ENCODE measurements at regions not wholly inside any gene's neighbourhood (a gene's known extent, or its start where the extent isn't known, plus 50 kb on each side); places are given as distances from the start of the nearest gene placed in this dataset.
"Not testable (repeated sequence)": the region's sequence is repeated elsewhere in the genome, so short reads cannot be mapped to it uniquely, and the experiment has no call there.

GRCh38 chr11:92618020-92618419 lies 351.4 kb upstream of the MTNR1B start:
- intact Hi-C loops (cut with micrococcal nuclease): not testable (repeated sequence)

GRCh38 chr11:92623055-92623454 lies 346.4 kb upstream of the MTNR1B start:
- DNase-seq (ENCODE audit: extremely low read depth in 1 of 4, low spot score in 3 of 4) (no peak), ATAC-seq (no peak), FAIRE-seq (no peak)
- H3K36me3 ChIP-seq (ENCODE audit: control insufficient read depth, insufficient read depth, low read length): no peaks in the 10 kb centered on the region
- no peak overlapping the region for H3K9ac ChIP-seq (ENCODE audit: insufficient read depth in 1 of 2, low read depth in 2 of 2, low read length in 2 of 2)
- no peaks in the 10 kb centered on the region for H3K9me3 ChIP-seq (replicated peaks; ENCODE audit: control insufficient read depth, insufficient read depth, low read depth, low read length)
- no peak overlapping the region for H3K27ac ChIP-seq (ENCODE audit: extremely low read depth, low read depth, low read length)
- H3K27me3 ChIP-seq (ENCODE audit: control insufficient read depth in 2 of 2, insufficient read depth in 2 of 2, low read length in 2 of 2): no peaks in the 10 kb centered on the region
- intact Hi-C loops (cut with micrococcal nuclease): no loop called here
- no peaks in the 10 kb centered on the region for H3K79me2 ChIP-seq (ENCODE audit: control insufficient read depth, insufficient read depth, low read length)
- 0% methylated on average over 1 of the region's 1 CpG for WGBS (ENCODE audit: insufficient coverage, low coverage, missing lambda C conversion rate)
- H3K4me3 ChIP-seq: no peak overlapping the region
- TF ChIP-seq NFE2L1 (tag; IDR thresholded peaks at IDR 0.05; ENCODE audit: borderline replicate concordance, low read depth) (no peak), SFPQ (IDR thresholded peaks at IDR 0.05; ENCODE audit: low read depth, low read length) (no peak), EGR1 (conservative IDR thresholded peaks at IDR 0.05) (no peak), SNAPC5 (CRISPR knock-in tag; IDR thresholded peaks at IDR 0.05) (no peak), POU5F1 (IDR thresholded peaks at IDR 0.05; ENCODE audit: borderline replicate concordance, low read depth, low read length, partially characterized antibody) (no peak), NFYB (IDR thresholded peaks at IDR 0.05; ENCODE audit: extremely low read depth, insufficient read length) (no peak), POLR2AphosphoS5 (IDR thresholded peaks at IDR 0.05; ENCODE audit: control insufficient read depth, insufficient read depth, low read depth, low read length) (no peak), NFXL1 (CRISPR knock-in tag; IDR thresholded peaks at IDR 0.05) (no peak), TSC22D4 (tag; IDR thresholded peaks at IDR 0.05) (no peak), FOXM1 (IDR thresholded peaks at IDR 0.05; ENCODE audit: low read depth) (no peak), FOXM1 (CRISPR knock-in tag; IDR thresholded peaks at IDR 0.05; ENCODE audit: low read depth) (no peak), FOXA1 (IDR thresholded peaks at IDR 0.05; ENCODE audit: borderline replicate concordance) (no peak), TBL1XR1 (IDR thresholded peaks at IDR 0.05; ENCODE audit: low read length in 2 of 2) (no peak), XRCC3 (IDR thresholded peaks at IDR 0.05) (no peak), TCF15 (CRISPR knock-in tag; IDR thresholded peaks at IDR 0.05) (no peak), ZNF23 (CRISPR knock-in tag; IDR thresholded peaks at IDR 0.05) (no peak)
- no TSS peak for BruUV-seq (replicated peaks)
- H3K9me1 ChIP-seq (ENCODE audit: control insufficient read depth, insufficient read depth, low read length): no peaks in the 10 kb centered on the region
- ChIA-PET POLR2A (no interaction called here), CTCF (ENCODE audit: low intra/inter-chr PET ratio) (no interaction called here)
- H2AFZ ChIP-seq (ENCODE audit: low read depth, low read length): no peak overlapping the region
- H4K20me1 ChIP-seq (replicated peaks; ENCODE audit: control insufficient read depth, insufficient read depth, low read length): no peaks in the 10 kb centered on the region
- no peaks in the 10 kb centered on the region for H3K4me1 ChIP-seq (replicated peaks in 1 of 2; ENCODE audit: control insufficient read depth in 2 of 2, insufficient read depth in 2 of 2, low read length in 2 of 2)
- in situ Hi-C loops (cut with MboI): no loop called here
- no peak overlapping the region for H3K4me2 ChIP-seq (ENCODE audit: insufficient read depth, low read length)

More at GRCh38 chr11:92618020-92618419, 351.4 kb upstream of the MTNR1B start:
- in situ Hi-C loops (cut with MboI); ATAC-seq; H3K36me3 ChIP-seq (ENCODE audit: control insufficient read depth, insufficient read depth, low read length); H3K9me1 ChIP-seq (ENCODE audit: control insufficient read depth, insufficient read depth, low read length); BruUV-seq (replicated peaks); FAIRE-seq; H3K4me2 ChIP-seq (ENCODE audit: insufficient read depth, low read length); POLR2A ChIA-PET; H2AFZ ChIP-seq (ENCODE audit: low read depth, low read length); CTCF ChIA-PET (ENCODE audit: low intra/inter-chr PET ratio); H3K27me3 ChIP-seq (ENCODE audit: control insufficient read depth in 2 of 2, insufficient read depth in 2 of 2, low read length in 2 of 2); H4K20me1 ChIP-seq (replicated peaks; ENCODE audit: control insufficient read depth, insufficient read depth, low read length); H3K9ac ChIP-seq (ENCODE audit: insufficient read depth in 1 of 2, low read depth in 2 of 2, low read length in 2 of 2); H3K79me2 ChIP-seq (ENCODE audit: control insufficient read depth, insufficient read depth, low read length); H3K4me1 ChIP-seq (replicated peaks in 1 of 2; ENCODE audit: control insufficient read depth in 2 of 2, insufficient read depth in 2 of 2, low read length in 2 of 2); H3K4me3 ChIP-seq; H3K27ac ChIP-seq (ENCODE audit: extremely low read depth, low read depth, low read length); DNase-seq (ENCODE audit: extremely low read depth in 1 of 4, low spot score in 3 of 4); H3K9me3 ChIP-seq (replicated peaks; ENCODE audit: control insufficient read depth, insufficient read depth, low read depth, low read length): not testable (repeated sequence)
- 1% methylated on average over 9 of the region's 10 CpGs for WGBS (ENCODE audit: insufficient coverage, low coverage, missing lambda C conversion rate)

Measured in K562 (cell line).